HG02623 (cell line): ENCODE measurements at regions not wholly inside any gene's neighbourhood (a gene's known extent, or its start where the extent isn't known, plus 50 kb on each side); places are given as distances from the start of the nearest gene placed in this dataset.

ENCODE experiments used
- ATAC-seq: cut with Tn5 transposase; IDR thresholded peaks from one replicate; pipeline ENCODE4 v1.9.1; 2021; ENCODE audit warnings: moderate library complexity; ENCODE audit not compliant: unreplicated experiment

DNA sequence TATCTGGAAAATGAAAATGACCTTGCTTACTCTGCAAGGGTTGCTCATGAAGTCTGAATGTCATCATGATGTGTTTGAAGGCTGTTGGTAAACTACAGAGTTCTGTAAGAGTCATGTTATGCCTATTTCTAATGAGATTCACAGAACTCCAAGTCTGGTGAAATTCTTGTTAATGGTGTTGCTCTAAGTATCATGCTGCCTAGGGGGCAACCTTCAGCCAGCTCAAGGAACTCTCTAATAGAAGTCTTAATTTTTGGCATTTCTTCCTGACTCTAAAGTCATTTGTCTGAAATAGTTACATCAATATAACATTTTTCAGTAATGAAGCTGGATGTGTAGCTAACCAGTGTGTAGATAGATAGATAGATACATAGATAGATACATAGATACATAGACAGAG lies 302.8 kb downstream of the FAT3 start:
- ATAC-seq = no peak

DNA sequence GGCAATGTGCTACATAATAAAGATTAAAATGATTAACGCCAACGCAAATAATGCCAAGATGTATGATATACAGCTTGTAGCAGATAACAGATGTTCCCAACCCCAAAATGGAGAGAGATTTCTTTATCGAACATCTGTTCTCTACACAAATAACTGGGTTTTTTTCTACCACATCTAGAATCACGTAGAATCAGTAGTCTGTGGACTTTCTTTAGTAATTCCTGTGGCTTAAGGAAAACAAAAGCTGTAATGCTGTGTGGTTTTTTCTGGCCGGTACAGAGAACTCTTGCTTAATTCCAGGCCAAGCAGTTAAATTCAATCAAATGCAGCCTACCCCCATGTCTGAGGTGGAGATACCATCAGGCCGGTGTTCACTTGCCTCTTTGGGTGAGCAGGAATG lies 303.4 kb downstream of the FAT3 start:
- no peak for ATAC-seq

DNA sequence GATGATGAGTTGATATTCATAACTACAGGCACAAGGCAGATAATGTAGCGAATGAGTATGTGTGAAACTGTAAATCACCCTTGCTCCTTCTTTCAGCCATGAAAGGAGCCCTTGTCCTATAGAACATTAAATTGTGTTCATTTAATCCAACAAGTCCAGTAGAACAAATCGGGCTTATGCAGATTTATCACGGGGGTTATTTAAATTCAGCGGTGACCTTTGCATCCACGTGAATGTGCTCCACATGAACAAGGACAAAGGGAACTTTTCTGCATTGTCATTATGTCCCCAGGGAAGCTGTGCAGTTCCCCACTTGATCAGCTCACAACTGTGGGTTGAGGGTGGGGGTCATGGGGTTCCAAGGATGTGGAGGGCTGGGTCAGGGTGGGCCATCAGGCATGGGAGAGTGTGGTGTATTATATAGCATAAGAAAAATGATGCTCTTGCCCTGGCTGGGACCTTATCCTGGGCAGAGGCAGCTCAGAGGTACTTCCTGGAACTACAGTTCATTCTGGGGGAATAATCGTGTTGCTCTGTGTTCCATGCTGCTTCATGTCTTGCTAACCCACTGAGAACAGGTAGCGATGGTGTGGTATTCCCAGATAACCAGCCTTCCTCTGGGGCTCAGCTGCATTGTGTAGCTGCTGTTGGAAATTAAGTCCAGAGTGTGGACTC lies 306.6 kb downstream of the FAT3 start:
- no peak for ATAC-seq

DNA sequence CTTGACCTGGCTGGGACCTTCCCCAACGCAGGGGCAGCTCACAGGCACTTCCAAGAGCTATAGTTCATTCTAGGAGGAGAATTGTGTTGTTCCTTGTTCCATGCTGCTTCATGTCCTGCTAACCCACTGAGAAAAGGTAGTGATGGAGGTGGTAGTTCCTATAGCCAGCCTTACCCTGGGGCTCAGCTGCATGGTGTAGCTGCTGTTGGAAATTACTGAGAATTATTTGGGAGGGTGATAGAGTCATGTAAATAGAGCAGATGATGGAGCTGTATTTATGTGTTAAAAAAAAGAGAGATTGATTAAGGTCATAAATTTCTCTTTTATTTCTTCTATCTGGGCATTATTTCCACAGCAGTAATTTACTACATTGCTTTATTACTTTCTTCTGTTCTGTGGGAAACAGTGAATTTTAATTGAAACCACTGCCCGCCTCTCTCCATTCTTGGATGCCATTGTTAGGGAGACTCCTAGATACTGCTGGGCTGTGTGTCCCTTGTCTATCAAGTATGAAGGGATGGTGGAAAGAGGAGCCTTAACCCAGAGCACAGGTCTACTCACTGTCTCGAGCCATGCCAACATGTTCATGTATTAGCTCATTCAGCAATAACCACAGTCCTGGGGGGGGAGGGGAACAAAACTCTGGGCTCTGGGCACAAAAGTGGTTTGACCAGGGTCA lies 309.2 kb downstream of the FAT3 start:
- no peak for ATAC-seq

DNA sequence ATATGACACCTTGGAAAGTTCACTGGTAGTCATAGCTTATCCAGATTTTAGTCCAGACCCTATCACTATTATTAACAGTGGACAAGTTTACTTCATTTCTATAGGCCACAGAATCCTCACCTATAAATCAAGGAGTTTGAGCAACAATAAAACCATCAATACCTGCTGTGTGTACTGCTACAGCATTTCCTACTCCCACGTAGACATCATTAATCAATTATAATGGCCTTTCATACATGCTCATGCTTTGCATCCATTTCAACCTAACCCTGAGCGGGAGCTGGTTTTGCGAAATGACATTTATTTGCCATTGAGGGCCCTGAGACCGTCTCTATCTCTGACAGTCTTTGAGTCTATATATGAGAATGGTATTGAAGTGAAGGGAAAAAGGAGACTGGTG lies 312.3 kb downstream of the FAT3 start:
- ATAC-seq = no peak

DNA sequence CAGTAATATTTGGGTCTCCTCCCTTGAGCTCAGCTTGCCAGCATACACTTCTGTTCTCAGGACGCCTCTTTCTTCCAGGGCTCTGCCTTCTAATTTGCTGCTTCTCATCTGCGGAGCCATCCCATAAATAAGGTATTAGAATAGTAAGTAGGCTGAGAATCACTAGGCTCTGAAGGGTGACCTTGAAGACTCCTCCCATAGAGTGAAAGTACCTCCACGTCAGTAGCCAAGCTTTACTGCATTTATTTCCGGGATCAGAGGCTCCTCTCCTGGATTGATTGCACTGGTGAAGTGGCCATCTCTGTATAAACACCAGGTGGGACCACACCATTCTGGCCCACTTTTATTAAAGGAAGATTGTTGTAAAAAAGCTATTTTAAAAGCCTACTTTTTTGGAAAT lies 315.5 kb downstream of the FAT3 start:
- no peak for ATAC-seq

DNA sequence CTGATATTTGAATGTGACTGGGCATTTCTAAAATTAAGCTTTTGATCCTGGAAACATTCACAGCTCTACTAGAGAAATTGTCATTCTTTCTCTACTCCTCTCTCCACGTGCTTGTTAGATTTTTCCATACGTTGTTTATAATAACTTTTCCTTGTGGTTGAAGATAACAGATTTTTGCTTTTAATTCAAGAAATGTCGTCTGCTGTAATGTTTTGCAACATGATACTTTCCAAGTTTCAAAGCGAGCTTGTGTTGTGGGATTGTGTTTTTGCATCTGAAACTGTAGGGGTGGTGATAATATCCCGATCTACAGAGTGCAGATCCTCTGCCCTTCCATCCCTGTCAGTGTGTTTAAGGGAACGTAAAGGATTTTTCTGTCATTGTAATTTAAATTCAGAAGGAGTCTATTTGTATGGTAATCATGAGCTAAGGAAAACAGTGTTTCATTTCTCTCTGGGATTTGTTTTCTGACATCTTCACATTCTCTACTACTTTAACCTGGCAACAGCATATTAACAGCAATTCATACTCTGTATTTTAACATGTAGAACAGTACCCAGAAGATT lies 321.4 kb downstream of the FAT3 start:
- no peak for ATAC-seq

DNA sequence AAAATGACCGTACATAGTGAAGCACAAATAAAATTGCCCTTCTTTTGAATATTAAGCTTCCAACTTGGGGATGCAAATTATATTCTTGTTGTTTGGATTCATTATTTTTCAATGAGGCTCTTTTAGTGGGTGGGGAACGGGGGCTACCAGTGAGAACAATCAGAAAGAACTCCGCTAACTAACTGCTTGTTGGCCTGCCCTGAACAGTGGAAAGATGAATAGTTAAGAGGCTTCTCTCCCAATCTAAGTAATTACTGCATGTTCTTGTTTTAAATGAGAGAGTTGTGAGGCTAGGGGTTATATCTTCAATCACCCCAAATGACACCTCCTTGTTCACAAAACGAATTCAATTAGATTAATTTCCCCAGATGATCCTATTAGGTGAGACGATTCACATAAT lies 322.0 kb downstream of the FAT3 start:
- ATAC-seq = no peak

DNA sequence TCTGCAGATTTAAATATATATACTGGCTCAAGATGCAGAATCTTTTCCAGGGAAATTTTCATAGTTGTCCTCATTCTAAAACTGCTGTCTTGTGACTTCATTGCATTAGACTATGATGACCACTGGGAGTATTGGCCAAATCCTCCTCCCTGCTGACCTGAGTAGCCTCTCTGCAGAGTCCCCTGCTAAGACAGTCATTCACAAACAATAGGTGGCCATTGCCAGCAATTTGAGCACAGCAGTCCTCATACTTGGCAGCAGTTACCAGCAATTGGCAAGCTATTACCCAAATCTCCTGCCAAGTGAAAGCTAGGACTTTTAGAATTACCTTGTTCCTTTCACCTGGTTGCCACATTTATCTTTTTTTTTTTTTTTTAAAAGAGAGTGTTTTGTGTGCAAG lies 325.8 kb downstream of the FAT3 start:
- ATAC-seq = no peak

DNA sequence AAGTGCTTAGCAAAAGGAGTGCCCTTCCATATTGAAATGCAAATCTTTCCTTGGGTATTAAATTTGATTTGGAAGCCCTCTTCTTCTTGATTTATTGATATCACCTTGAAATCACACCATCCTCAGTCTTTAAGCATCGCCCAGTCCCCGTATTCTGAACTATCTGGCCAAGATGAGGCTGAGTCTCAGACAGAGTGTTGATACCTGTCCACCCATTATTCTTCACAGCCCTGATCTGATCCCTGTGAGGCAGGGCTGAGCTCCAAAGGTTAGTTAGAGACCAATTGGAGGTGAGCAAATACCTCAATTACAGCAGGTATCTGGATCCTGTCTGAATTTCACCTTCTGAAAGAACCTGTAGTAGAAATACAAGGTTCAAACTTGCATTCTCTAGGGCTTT lies 326.3 kb downstream of the FAT3 start:
- ATAC-seq = no peak

DNA sequence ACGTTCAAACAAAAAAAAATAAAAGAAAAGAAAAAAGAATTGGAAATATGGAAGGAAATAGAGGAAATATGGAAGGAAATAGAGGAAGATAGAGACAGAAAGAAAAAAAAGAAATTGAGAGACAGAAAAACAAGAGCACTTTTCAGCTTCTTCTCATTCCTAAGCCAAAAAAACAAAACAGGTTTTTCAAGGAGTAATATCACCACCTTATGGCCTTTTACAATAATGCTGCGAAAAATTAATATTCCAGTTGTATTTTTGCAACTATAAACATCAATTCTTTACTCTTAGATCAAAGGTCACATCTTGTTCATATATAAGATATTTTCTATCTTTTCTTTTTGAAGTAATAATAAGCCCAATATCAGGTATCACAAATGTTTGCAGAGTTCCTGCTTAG lies 328.3 kb downstream of the FAT3 start:
- ATAC-seq = no peak

DNA sequence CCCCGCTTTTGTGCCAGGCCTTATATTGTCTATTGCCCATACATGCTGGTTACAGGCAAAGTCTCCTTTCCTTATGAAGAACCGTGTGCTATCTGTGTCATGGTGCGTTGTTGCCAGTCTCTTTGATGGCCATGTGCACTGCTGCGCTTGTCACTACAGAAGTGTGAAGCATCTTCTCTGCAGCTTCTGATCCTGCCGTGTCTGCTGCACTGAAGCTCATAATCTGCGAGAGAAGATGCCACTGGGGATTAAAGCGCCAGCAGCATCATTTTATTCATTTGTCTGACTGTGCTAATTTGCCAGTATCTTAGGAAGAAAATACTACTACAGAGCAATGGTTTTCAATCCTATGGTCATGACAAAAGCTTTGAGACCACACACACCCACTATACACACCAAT lies 330.1 kb downstream of the FAT3 start:
- ATAC-seq = no peak

DNA sequence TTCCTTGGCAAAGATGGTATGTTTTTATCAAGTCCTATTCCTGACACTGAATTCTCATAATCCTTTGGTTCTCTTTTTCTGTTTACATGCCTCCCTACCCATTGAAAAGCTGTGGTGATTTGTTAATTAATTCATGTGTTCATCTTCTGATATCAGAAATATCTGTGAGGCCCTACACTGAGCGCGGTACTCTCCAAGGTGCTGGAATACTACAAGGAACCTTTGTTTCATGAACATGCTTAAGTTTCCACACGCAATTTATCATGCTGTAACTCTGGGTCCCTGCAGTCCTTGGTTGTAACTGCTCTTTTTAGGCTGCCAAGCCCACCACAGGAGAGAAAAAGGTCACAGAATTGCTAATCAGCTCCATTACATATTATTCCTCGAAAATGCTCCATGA lies 331.8 kb downstream of the FAT3 start:
- no peak for ATAC-seq

DNA sequence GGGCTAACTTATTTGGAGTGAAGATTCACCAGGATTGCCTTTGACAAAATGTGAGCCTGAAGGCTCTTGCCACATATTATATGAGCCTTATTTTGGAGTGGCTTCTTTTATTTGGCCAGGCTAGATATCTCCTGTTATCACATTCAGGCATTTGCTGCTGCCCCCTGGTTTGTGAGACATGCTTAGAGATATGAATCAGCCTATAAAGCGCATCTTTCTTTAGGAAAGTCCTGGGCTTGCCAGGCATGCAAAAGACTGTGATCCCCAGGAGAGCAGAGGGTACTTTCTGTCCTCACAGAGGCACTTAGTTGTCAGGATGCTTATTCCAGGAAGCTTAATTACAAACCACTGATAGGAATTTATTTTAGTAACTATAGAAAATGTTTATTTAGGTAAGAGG lies 333.3 kb downstream of the FAT3 start:
- no peak for ATAC-seq

DNA sequence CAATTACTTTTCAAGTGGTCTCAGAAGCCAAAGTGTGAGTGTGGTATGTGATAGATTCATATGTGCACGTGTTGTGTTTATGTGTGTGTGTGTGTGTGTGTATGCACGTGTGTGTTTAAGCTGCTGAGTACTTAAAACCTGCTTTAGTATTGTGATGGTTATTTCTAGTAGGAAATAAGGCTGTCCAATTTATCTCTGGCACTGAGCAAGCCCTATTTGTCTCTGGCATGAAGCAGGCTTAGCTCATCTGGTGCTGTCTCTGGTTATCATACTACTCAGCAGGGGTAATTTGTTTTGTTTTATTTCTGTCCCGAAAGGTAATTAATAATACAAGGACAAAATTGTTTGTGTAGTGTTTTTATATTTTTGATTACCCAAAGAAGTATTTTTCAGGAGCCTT lies 333.7 kb downstream of the FAT3 start:
- no peak for ATAC-seq

DNA sequence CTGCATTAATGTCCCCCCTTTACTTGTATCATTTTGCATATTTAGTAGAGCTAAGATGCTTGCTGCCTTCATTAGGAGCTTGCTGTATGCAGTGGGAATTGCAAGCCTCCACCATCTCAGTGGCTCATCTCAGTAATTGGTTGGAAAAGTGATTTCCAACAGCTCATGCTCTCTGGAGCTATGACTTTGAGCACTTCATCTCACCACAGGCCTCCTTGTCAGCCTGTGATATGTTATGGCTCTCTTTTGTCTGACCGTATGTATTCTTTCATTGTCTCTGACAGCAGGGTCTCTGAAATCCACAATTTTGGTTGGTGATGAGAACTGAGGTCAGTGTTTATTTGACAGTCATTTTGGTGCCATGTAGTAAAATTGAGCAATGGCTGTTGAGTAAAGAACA lies 345.1 kb downstream of the FAT3 start:
- ATAC-seq = no peak

DNA sequence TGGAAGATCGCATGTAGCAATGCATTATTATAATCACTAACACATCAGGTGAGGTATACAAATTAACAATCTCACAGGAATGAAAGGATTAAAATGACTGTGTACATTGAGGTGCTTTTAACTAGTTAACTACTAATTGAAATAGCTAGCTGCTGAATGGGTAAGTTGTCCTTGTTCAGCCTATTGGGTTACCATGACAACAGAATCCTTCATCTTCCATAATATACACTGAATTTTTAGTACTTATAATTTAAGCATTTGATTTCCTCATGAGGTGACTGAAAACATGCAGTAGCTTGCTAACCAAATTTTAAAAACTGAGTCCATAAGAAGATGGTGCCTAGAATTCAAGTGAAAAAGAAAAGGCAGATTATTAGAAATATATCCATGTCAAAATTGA lies 347.9 kb downstream of the FAT3 start:
- ATAC-seq = no peak

DNA sequence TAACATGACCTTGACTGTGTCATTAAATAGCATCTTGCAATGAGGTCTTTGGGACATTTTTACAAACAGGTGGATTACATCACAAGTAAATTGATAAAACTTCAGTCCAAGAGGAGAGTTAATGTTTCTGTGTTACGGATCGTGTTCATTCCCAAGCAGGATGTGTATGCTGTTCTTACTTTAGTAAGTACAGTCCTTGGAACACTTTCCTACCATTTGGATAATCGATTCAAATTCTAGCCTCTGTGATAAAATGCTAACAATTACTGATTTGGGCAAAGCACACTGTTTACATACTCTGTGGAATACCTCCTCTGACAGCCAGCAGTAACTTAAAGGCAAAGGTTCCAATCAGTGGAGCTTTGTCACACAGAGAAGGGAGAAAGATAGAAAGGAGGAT lies 351.7 kb downstream of the FAT3 start:
- ATAC-seq = no peak

DNA sequence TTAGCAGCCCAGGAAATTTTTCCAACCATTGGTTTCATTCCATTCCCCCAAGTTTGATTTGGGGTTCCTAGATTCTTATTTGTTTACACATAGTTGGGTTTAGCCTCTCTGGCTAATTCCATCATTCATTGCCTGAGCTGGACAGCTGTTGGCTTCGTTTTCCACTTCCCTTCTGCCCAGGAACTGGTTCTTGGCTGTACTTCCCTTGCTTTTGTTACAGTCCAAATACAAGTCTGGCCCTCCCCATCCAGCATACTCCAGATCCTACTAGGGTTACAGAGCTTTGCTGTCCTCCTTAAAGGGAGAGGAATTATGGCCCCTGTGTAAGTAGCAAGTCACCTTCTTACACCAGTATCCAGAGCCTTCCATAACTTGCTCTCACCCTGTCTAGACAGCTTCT lies 356.3 kb downstream of the FAT3 start:
- ATAC-seq = no peak

DNA sequence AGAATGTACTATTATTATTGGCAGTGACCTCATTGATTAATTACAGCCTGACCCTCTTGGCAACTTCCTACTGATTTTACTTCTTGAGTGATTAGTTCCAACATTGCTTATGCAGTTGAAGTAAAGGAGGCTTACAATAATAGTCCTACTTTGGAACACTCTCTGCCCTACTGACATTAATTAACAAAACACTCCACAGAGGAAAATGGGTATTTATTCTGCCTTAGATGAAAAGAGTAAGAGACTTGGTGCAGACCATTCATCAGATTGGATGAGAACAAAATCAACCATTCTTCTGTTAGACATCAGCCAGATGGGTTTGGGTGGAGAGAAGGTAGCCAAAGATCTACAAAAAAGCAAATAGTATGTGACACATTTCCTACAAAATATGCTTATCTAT lies 363.8 kb downstream of the FAT3 start:
- no peak for ATAC-seq

DNA sequence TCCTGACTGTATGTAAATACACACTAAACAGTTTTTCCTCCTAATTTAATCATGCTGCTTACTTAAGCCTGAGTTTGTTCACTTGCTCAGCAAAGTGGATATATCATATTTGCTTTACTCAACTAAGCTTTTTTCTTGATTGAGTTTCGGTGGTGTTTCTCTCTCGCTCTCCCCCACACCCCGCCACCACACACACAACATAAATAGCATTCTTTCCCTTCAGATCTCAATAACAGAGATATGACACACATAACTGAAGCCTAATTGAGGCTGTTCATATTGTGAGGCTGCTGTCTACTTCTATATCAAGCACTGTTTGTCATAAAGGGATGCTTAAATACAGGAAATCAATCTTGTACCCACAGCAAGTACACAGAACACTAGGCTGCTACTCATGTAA lies 364.9 kb downstream of the FAT3 start:
- ATAC-seq = no peak

DNA sequence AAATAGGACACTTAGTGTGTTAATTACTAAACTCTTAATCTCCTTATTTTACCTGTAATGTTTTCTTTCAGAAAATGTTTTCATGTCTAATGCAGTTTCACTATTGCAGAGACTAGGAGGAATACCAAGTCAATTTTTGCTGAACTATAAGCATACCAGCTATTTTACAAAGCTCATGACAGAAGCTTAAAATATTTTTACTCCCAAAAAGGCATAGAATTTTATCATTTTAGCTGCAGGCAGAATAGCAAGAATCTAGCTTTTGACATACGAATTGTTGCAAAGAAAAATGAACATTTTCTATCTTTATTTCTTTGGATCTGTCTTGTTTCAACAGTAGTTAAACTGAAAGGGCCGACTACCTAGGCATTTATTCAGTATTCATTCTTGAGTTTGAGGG lies 366.9 kb downstream of the FAT3 start:
- no peak for ATAC-seq

DNA sequence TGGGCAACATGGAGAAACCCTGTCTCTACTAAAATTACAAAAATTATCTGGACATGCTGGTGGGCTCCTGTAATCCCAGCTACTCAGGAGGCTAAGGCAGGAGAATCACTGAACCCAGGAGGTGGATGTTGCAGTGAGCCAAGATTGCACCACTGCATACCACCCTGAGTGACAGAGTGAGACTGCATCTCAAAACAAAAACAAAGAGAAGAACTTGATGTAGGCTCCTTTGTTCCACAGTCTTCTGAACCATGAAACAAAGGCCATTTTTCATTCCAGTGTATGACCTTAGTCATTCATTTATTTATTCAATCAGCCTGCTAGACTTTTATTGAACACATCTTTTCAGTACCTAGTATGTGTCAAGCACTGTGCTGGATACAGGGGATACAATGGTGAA lies 369.6 kb downstream of the FAT3 start:
- ATAC-seq = no peak
